KOPT-K1 (cell line): ENCODE measurements at regions not wholly inside any gene's neighbourhood (a gene's known extent, or its start where the extent isn't known, plus 50 kb on each side); places are given as distances from the start of the nearest gene placed in this dataset.

Source experiments
- H3K27ac ChIP-seq: fragments of 200-600 bp; sonication (generic); 2 replicates; pipeline ENCODE4 v1.5.1; 2016; ENCODE audit warnings: antibody characterized with exemption, mild to moderate bottlenecking, low read depth, low read length; ENCODE audit not compliant: poor library complexity, severe bottlenecking
- H3K36me3 ChIP-seq: fragments of 200-600 bp; sonication (generic); 2 replicates; pipeline ENCODE4 v1.5.1; 2017; ENCODE audit warnings: antibody characterized with exemption, mild to moderate bottlenecking, low read length, moderate library complexity; ENCODE audit not compliant: insufficient read depth
- H3K9me3 ChIP-seq: fragments of 200-600 bp; sonication (generic); 2 replicates; pipeline ENCODE4 v1.5.1; 2017; ENCODE audit warnings: antibody characterized with exemption, low read length, mild to moderate bottlenecking; ENCODE audit not compliant: insufficient read depth, poor library complexity, severe bottlenecking

GRCh38 chr3:162802228-162802965 is 1305.8 kb downstream of the OTOL1 start:
- Histone ChIP-seq H3K36me3 (no peaks in the 10 kb centered on the region), H3K9me3 (no peaks in the 10 kb centered on the region)

GRCh38 chr3:162810776-162811175 is 1314.2 kb downstream of the OTOL1 start:
- Histone ChIP-seq H3K27ac (no peak overlapping the region), H3K9me3 (no peaks in the 10 kb centered on the region), H3K36me3 (no peaks in the 10 kb centered on the region)

More at GRCh38 chr3:162802228-162802965, 1305.8 kb downstream of the OTOL1 start:
- no peak overlapping the region for H3K27ac ChIP-seq

- Histone ChIP-seq H3K9me3 (no peaks in the 10 kb centered on the region), H3K27ac (no peak overlapping the region), H3K36me3 (no peaks in the 10 kb centered on the region)
These were observed 1346.1 kb downstream of the OTOL1 start for GRCh38 chr3:162842549-162843216.

GRCh38 chr3:162845918-162846317 is 1349.3 kb downstream of the OTOL1 start:
- Histone ChIP-seq H3K9me3 (no peaks in the 10 kb centered on the region), H3K27ac (no peak overlapping the region), H3K36me3 (no peaks in the 10 kb centered on the region)

DNA sequence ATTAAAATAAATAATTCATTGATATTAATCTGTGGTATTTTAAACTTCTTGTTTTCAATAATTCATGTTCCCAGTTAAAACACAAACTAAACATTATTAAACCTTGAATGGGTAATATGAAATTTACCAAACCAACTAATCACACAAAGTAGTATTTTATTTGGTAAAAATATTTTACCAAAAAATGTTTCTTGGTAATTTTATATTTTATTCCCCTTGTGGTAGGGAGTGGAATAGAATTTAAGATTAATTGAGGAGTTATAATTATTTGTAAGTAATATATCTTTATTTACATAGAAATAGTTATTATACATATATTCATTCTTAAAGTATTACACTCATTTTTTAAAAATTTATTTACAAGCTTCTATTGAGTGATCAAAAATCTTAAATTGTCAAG is 1350.9 kb downstream of the OTOL1 start:
- Histone ChIP-seq H3K9me3 (no peaks in the 10 kb centered on the region), H3K36me3 (no peaks in the 10 kb centered on the region), H3K27ac (no peak overlapping the region)

DNA sequence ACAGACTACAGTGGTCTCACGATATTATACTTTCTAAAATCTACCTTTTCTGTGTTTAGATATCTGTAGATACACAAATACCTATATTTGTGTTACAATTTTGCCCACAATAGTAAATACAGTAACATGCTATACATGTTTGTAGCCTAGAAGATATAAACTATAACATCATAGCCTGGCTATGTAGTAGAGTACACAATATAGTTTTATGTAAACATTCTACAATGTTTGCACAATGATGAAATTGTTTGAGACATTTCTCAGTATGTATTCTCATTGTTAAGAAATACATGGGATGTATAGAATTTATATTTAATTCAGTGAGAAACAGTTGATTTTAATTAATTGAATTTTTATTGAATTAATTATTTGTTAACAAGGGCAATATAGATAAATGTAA is 1367.0 kb downstream of the OTOL1 start:
- Histone ChIP-seq H3K9me3 (peaks cover 6% of the 10 kb centered on the region), H3K36me3 (no peaks in the 10 kb centered on the region), H3K27ac (no peak overlapping the region)

GRCh38 chr3:162865466-162865865 is 1368.9 kb downstream of the OTOL1 start:
- Histone ChIP-seq H3K36me3 (no peaks in the 10 kb centered on the region), H3K9me3 (no peaks in the 10 kb centered on the region), H3K27ac (peak overlapping the region; percentile 28)

- H3K27ac ChIP-seq: no peak overlapping the region
- no peaks in the 10 kb centered on the region for H3K9me3 ChIP-seq
- no peaks in the 10 kb centered on the region for H3K36me3 ChIP-seq
These were observed 1382.5 kb downstream of the OTOL1 start for GRCh38 chr3:162879021-162879562.

DNA sequence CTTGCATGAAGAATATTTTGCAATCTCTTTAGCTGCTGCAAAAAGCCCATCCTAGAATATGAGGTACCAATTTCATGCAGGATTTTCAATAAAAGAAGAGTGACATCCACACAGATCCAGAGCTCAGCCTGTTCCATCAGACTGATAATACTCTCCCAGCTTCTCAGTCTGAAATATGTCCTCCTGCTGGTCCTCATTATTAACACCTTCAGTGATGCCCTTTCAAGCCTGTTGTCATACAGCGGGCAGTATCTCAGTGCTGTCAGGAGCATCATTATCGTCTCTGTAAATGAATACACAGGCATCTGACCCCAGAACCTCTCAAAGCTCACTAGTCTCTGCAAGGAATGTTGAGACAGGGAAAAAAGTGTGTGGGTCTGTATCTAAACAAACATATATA is 1387.8 kb downstream of the OTOL1 start:
- Histone ChIP-seq H3K36me3 (no peaks in the 10 kb centered on the region), H3K9me3 (no peaks in the 10 kb centered on the region), H3K27ac (no peak overlapping the region)

GRCh38 chr3:162892921-162893793 is 1396.5 kb downstream of the OTOL1 start:
- H3K36me3 ChIP-seq: no peaks in the 10 kb centered on the region
- H3K9me3 ChIP-seq: no peaks in the 10 kb centered on the region

GRCh38 chr3:162897291-162897690 is 1400.7 kb downstream of the OTOL1 start:
- no peaks in the 10 kb centered on the region for H3K9me3 ChIP-seq
- no peaks in the 10 kb centered on the region for H3K36me3 ChIP-seq
- H3K27ac ChIP-seq: no peak overlapping the region

More at GRCh38 chr3:162892921-162893793, 1396.5 kb downstream of the OTOL1 start:
- no peak overlapping the region for H3K27ac ChIP-seq

DNA sequence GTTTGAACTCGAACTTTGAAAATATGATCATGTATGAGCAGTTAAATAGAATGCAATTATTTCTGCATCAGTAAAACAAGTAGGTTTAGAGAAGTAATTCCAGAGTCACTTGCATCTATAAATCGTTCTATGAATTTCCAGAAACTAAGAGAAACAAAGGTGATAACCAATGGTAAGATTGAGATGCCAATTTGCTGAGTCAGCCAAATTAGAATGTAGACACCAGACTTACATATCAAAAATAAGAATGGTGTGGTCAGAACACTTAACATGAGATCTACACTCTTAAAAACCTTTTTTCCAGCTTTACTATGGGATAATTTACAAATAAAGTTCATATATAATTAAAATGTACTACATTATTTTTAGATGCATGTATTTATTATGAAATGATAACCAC is 1435.9 kb downstream of the OTOL1 start:
- Histone ChIP-seq H3K36me3 (no peaks in the 10 kb centered on the region), H3K9me3 (no peaks in the 10 kb centered on the region), H3K27ac (no peak overlapping the region)

DNA sequence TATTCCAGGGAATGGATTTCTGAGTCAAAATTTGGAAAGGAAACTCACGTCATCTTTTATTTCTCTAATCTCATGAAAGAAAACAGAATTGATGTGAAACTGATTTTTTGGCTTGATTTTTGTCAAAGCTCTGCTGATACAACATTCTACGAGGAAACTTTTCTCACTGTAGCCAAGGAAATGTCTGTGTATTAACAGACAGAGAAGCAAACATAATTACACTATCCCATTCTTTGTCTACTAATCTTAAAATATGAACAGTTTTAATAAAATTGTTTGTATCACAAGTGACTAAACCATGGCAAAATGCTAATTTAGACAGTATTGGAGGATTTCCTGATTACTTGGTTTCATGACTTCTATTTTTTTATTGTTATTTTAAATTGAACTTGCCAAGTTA is 1437.0 kb downstream of the OTOL1 start:
- Histone ChIP-seq H3K9me3 (no peaks in the 10 kb centered on the region), H3K36me3 (no peaks in the 10 kb centered on the region), H3K27ac (no peak overlapping the region)

DNA sequence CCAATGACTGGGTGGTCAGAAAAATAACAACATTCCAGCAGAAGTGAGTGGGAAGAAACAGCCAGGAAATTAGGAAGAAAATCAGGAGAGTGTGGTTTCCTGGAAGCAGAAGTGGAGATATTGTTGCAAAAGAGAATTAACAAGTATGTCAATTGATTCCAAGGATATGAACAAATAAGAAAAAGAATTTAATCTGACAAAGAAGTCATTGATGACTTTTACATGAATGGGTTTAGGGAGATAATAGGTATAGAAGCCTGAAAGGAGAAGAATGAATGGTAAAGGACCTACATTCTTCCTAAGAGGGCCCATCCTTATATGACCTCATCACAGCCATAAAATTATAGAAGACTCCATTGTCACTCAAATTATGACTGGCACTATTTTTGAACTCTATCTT is 1440.1 kb downstream of the OTOL1 start:
- Histone ChIP-seq H3K9me3 (no peaks in the 10 kb centered on the region), H3K27ac (no peak overlapping the region), H3K36me3 (no peaks in the 10 kb centered on the region)

DNA sequence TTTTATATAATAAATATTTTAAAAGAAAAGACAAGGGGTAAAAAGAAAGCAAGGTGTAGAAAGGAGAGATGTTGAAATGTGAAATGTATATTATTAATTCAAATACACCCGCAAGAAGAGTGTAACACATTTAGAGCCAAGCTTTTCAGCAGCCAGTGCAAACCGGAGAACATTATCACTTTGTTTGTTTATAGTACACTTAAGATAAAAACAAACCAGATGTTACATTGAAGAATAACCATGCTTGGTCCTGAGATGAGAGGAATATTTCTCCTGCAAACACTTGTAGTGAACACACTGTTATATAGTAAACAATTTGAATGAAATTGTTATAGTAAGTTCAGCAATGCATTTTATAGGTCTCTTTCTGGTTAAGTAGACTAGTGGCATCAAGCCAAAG is 1441.5 kb downstream of the OTOL1 start:
- Histone ChIP-seq H3K9me3 (no peaks in the 10 kb centered on the region), H3K36me3 (no peaks in the 10 kb centered on the region), H3K27ac (no peak overlapping the region)
